Stimulated activated CD4-positive, alpha-beta T cell treated with anti-CD3 and anti-CD28 coated beads, Interleukin-15, amount 100 ng/mL, for 48 hours (primary cell): ENCODE measurements at regions not wholly inside any gene's neighbourhood (a gene's known extent, or its start where the extent isn't known, plus 50 kb on each side); places are given as distances from the start of the nearest gene placed in this dataset.

ENCODE experiments used
- DNase-seq, 2 donors: peaks; one replicate each; pipeline ENCODE4 v3.0.0-alpha.2; 2020; ENCODE audit warnings: low read depth in 2 of 2

- no peak for DNase-seq
Observed at GRCh38 chr2:237244178-237244577, 158.5 kb downstream of the COPS8 start.

GRCh38 chr2:237244976-237245646 is 159.4 kb downstream of the COPS8 start:
- DNase-seq = no peak

GRCh38 chr2:237250599-237250998 is 163.4 kb downstream of the COL6A3 start:
- no peak for DNase-seq

- no peak for DNase-seq
Observed at GRCh38 chr2:237251986-237252385, 162.0 kb downstream of the COL6A3 start.

- no peak for DNase-seq
Observed at GRCh38 chr2:237253046-237253702, 160.8 kb downstream of the COL6A3 start.

GRCh38 chr2:237254369-237254861 is 159.5 kb downstream of the COL6A3 start:
- DNase-seq = no peak

- DNase-seq = no peak
Observed at GRCh38 chr2:237254911-237255578, 158.9 kb downstream of the COL6A3 start.

GRCh38 chr2:237256887-237257286 is 157.1 kb downstream of the COL6A3 start:
- DNase-seq = no peak

- no peak for DNase-seq
Observed at GRCh38 chr2:237257471-237257951, 156.5 kb downstream of the COL6A3 start.

- no peak for DNase-seq
Observed at GRCh38 chr2:237258116-237258515, 155.8 kb downstream of the COL6A3 start.

- no peak for DNase-seq
Observed at GRCh38 chr2:237258615-237259014, 155.3 kb downstream of the COL6A3 start.

- no peak for DNase-seq
Observed at GRCh38 chr2:237259201-237259600, 154.8 kb downstream of the COL6A3 start.

- no peak for DNase-seq
Observed at GRCh38 chr2:237260039-237260620, 153.8 kb downstream of the COL6A3 start.

GRCh38 chr2:237260686-237261085 is 153.3 kb downstream of the COL6A3 start:
- no peak for DNase-seq

- no peak for DNase-seq
Observed at GRCh38 chr2:237261327-237261726, 152.6 kb downstream of the COL6A3 start.

GRCh38 chr2:237262838-237263771 is 150.9 kb downstream of the COL6A3 start:
- no peak for DNase-seq

- DNase-seq = no peak
Observed at GRCh38 chr2:237264480-237265219, 149.3 kb downstream of the COL6A3 start.

GRCh38 chr2:237268004-237268708 is 145.8 kb downstream of the COL6A3 start:
- DNase-seq = no peak

- DNase-seq = no peak
Observed at GRCh38 chr2:237269138-237269875, 144.7 kb downstream of the COL6A3 start.
